Fibroblast of villous mesenchyme (primary cell): ENCODE measurements at regions not wholly inside any gene's neighbourhood (a gene's known extent, or its start where the extent isn't known, plus 50 kb on each side); places are given as distances from the start of the nearest gene placed in this dataset.
"Not testable (repeated sequence)": the region's sequence is repeated elsewhere in the genome, so short reads cannot be mapped to it uniquely, and the experiment has no call there.

Source experiments
- DNase-seq: peaks from one replicate; pipeline ENCODE4 v3.0.0-alpha.2; 2010; ENCODE audit warnings: low read depth
- H3K4me3 ChIP-seq: 2 replicates; pipeline ENCODE4 v1.5.1; 2011; ENCODE audit warnings: low read depth, mild to moderate bottlenecking, low read length
- CTCF ChIP-seq: IDR thresholded peaks from 2 replicates; pipeline ENCODE4 v1.5.1; 2012; ENCODE audit warnings: low read depth, mild to moderate bottlenecking, low read length; ENCODE audit not compliant: insufficient read depth

GRCh38 chr3:74390121-74390877 lies 224.2 kb downstream of the CNTN3 start:
- no peak for TF ChIP-seq CTCF
- DNase-seq, result no peak
- H3K4me3 ChIP-seq, result no peak overlapping the region

GRCh38 chr3:74387111-74387735 lies 227.2 kb downstream of the CNTN3 start:
- no peak overlapping the region for H3K4me3 ChIP-seq
- no peak for TF ChIP-seq CTCF
- DNase-seq, result peak; percentile 1

- no peak for DNase-seq
- H3K4me3 ChIP-seq, result no peak overlapping the region
- no peak for TF ChIP-seq CTCF
Measured at GRCh38 chr3:74384159-74384558, 230.3 kb downstream of the CNTN3 start.

GRCh38 chr3:74377669-74378068 lies 236.8 kb downstream of the CNTN3 start:
- no peak for TF ChIP-seq CTCF
- H3K4me3 ChIP-seq, result no peak overlapping the region
- no peak for DNase-seq

GRCh38 chr3:74376323-74376722 lies 238.1 kb downstream of the CNTN3 start:
- peak; percentile 22 for TF ChIP-seq CTCF
- not testable (repeated sequence) for H3K4me3 ChIP-seq
- peak; percentile 6 for DNase-seq

GRCh38 chr3:74375653-74376052 lies 238.8 kb downstream of the CNTN3 start:
- no peak for TF ChIP-seq CTCF
- H3K4me3 ChIP-seq, result no peak overlapping the region
- no peak for DNase-seq
